Activated CD8-positive, alpha-beta memory T cell treated with anti-CD3 and anti-CD28 coated beads for 48 hours (primary cell): ENCODE measurements at regions not wholly inside any gene's neighbourhood (a gene's known extent, or its start where the extent isn't known, plus 50 kb on each side); places are given as distances from the start of the nearest gene placed in this dataset.
"Not testable (repeated sequence)": the region's sequence is repeated elsewhere in the genome, so short reads cannot be mapped to it uniquely, and the experiment has no call there.

Source experiments
- DNase-seq, 3 experiments: peaks; one replicate each; pipeline ENCODE4 v3.0.0-alpha.2; 2020; ENCODE audit warnings: low read depth in 2 of 3, low spot score in 2 of 3

DNA sequence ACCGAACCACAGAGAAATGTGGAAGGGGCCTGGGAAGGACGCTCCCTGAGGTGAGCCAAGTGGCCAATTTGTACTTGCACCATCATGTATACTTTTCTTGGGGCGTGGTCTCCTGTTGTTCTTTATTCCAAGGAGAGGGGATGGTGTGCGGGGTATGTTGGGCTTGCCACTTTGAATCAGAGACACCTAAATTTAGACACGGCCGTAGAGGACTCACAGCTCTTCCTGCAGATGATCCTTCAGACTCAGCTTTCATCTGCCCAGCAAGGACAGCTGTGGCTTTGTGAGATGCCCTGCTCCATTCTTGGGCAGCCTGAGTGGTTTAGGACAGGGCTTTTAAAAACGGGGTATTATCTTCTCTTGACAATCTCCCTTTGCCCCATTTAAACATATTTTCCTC, 473.2 kb downstream of the REEP3 start:
- no peak for DNase-seq

DNA sequence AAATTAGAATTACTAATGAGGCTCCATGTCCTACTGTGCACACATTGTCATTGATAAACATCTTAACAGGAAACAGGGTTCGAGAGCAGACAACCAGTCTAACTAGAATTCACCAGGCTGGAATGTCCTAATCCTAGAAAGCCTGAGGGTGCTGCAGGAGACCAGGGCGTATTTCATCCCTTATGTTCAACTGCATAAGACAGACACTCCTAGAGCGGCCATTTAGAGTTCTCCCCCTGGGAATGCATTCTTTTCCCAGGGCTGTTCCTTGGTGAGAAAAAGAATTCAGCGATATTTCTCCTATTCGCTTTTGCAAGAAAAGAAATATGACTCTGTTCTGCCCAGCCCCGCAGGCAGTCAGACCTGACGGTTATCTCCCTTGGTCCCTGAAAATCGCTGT, 486.0 kb downstream of the REEP3 start:
- DNase-seq, result no peak

DNA sequence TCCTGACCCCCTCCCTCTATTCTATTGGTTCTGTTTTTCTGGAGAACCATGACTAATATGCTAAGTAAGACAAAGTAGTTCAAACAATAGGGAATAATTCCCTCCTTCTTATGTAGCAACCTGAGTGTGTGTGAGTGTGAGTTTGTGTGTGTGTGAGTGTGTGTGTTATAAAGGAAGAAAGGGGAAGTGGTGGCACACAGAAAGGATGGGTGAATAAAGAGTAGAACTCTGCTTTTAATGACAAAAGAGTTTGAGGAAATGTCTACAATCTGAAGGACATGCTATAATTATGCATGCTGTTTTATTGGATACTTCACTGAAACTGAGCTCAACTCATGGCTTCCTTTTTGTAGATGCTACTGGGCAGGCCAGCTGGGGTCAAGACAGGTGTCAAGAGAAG, 489.5 kb downstream of the REEP3 start:
- no peak for DNase-seq

DNA sequence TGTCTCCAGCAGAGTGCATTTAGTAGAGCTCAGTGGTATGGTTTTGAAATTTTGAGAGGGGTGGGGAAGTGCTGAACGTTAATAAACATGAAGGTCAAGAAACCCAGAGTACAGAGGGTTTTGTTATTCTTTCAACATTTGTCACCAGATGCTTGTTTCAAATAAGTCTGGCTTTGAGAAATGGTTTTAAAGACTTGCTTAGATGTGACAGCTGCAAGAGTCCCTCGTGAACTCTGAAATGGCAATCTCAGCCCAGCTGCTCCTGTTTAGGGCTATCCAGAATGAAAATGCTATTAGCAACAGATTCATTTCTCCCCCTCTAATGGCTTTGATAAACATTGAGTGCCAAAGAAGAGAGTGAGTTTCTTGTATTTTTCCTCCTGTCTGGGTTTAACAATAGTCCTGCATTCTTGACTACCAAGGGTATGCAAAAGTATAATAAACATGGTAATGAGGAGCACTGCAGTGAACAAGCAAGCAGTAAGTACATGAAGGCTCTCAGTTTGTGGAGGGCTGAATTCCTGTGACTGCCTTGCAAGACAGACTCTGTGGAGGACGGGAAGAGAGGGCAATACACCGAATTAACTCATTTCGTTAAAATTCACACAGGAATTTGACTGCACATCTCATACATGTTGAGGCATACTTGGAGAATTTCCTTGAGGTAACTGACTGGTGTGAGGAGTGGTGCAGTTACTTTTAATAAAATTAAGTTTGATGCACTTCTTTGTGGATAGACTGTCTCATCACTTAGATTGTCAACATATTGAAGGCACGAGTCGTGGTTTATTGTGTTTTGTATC, 490.9 kb downstream of the REEP3 start:
- DNase-seq, result no peak

DNA sequence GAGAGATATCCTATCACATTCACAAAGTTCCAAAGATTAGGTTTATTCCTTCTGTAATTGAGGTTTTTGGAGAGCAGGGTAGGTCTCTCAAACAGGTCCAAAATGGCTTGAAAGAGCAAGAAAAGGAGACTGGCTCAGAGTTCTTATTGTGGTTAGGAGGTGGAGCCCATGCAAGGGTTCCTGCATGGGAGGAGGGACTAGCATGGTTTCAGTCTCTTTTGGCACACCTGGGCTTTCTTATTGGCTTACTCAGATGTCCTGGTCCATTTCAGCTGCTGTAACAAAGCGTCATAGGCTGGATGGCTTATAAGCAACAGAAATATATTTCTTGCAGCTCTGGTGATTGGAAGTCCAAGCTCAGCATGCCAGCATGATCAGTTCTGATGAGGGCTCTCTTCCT, 493.1 kb downstream of the REEP3 start:
- no peak for DNase-seq

DNA sequence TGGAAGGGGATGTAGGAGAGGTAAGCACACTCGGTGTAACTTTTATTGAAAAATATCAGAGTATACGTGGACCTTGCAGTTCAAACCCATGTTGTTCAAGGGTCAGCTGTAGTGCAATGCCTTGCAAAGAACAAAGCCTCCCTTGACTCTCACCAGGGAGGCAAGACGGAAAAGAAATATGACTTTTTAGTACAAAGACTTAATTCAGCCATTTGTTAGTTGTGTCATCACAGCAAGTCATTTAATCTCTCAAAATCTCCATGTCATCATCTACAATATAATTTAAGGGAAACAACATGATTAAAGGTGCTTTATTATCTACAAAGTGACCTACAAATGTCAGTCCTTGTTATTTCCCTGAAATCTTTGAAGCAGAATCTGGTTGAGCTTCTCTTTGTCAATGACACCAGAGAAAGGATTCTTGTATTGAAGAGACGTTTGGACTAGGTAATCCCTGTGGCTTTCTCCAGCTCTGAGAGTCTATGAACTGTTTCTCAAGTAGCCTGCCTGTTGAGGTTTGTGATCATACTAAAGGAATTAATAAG, 502.8 kb downstream of the REEP3 start:
- no peak for DNase-seq

DNA sequence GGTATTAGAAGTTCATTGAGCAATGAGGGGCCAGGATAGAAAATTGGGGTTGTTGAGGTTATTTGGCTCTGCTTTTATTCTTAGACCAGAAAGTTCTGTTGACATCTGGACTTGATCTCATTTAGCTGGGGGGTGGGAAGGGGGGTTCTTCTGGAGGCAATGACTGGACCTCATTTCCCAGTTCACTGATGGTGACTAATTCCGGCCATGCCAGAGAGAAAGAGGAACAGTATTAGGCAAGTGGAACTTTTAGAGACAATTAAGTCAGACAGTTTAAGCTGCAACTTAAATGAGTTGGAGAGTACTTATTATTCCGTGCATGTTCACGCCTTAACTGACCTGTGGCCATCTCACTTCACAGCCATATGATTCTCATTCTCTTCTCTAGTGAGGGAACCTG, 512.5 kb downstream of the REEP3 start:
- no peak for DNase-seq

DNA sequence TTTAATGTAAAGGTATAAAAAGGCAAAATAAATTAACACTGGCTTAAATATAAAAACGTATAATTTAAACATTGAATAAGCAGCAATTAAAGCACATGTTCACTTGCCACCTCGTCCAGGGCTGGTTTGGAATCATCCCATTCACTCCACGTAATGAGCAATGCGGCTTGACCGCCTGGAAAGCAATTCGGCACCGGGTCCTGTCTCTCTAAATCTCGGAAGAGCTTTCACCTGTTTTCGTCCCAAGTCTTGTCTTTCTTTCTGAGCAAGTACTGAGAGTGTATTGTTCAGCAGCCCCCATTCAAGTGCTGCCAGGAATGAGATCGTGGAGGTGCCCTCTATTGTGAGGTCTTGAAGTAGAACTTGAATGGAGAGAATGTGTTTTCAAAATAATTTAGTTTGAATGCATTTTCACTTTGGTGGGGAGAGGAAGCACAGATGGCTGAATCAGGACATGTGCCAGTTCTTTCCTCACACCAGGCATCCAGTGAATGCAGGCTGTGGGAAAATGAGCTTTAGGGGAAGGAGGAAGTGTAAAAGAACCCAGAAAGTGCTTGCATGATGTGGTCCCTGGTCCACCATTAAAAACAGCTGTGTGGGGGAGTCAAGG, 515.2 kb downstream of the REEP3 start:
- DNase-seq, result no peak

DNA sequence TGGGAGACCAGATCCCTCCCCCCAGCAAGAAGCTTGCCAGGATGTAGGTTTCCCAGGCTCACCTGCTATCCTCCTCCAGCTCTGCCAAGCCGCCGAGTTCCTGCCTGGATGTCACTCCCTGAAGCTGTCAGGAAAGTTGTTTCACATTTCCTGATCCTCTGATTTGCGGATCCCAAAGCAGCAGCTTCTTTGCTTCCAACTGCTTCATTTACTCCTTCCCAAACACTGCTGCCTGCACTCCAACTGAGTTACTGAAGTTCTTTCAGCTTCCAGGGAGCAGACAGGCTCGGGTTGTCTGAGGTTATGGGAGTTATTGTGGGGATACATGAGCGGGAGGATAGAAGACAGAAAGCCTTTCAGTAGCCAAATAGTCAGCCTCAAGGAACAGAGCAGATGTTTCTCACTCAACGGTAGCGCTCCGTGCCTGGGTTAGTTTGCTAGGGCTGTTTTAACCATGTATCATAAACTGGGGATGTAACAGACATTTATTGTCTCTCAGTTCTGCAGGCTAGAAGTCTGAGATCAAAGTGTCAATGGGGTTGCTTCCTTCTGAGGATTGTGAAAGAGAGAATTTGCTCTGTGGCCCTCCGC, 516.0 kb downstream of the REEP3 start:
- no peak for DNase-seq

DNA sequence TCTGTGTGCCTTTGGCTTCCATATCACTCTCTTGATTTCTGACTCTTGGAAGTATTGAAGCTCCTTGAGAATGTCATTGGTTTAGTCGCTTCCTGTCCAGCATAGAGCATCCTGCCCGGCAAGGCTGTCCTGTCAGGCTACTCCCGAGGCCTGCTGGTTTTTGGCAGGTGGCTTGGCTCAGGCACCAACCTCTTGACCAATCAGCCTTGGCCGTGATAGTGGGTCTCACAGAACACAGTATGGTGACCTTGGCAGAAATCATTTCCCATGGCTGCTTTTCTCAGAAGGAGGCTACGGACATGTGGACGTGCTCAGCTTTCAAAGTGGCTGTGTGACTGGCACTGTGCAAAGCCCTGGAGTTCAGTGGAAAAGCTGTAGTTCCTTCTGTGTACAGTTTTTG, 516.9 kb downstream of the REEP3 start:
- DNase-seq, result no peak

DNA sequence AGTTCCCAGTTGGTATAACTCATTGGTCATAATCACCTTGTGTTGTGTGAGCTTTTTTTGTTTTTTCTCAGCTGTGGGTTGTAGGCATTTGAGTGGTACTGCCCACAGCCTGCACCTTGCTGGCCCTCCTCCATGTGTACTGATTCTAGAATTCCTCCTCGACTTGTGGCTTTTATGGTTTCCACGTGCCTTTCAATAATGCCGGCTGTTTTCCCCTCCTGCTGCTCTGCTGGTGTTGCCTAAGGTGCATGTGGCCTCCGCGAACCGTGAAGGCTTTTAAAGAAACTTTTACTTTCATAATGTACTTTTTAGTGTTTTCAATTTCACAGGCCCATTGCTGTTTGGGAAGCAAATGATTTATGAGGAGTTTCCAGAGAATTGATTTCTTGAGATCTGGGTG, 518.0 kb downstream of the REEP3 start:
- no peak for DNase-seq

DNA sequence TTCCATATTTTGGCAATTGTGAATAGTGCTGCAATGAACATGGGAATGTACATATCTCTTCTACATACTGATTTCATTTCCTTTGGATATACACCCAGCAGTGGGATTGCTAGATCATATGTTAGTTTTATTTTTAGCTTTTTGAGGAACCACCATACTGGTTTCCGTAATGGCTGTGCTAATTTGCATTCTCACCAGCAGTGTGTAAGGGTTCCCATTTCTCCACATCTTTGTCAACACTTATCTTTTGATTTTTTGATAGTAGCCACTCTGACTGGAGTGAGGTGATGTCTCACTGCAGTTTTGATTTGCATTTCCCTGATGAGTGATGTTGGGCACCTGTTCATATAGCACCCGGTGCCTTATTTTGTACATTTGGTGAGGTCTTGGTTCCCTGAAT, 519.6 kb downstream of the REEP3 start:
- DNase-seq, result no peak

DNA sequence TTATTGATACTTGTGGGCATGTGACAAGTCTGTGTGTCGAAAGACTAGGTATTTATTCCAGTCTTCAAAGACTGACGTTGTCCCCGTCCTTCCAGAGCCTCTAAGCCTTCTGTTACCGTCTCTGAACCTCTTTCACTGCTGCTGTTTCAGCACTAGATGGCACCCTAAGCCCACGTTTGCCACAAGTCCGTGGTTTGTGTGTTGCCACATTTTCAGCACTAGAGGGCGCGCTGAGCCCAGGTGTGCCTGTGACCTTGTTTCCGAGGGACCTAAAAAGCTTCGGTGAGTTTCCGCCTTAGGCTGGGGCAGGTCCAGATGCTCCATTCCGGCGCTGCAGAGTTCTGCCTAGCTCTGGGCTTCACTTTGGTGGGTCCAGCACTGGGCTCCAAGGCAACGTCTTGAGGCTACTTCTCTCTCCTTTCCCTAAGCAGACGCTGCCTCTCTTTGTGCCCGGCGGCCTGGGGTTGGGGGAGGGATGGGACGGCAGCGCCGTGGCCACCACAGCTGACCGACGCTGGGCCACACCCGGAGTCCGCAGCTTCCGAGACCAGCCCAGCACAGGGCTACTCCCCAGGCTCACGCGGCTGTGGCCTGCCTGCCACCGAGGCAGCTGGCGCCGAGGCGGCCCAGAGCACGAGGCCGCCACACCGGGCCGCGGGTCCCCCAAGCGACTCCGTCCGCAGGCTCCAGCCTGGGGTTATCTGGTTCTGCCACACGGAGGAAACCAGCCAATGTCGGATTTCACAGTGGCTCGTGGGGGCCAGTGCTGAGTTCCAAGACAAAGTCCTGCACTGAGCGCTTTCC, 520.2 kb downstream of the REEP3 start:
- DNase-seq, result peak; percentile 54 to 79 (median 57)

DNA sequence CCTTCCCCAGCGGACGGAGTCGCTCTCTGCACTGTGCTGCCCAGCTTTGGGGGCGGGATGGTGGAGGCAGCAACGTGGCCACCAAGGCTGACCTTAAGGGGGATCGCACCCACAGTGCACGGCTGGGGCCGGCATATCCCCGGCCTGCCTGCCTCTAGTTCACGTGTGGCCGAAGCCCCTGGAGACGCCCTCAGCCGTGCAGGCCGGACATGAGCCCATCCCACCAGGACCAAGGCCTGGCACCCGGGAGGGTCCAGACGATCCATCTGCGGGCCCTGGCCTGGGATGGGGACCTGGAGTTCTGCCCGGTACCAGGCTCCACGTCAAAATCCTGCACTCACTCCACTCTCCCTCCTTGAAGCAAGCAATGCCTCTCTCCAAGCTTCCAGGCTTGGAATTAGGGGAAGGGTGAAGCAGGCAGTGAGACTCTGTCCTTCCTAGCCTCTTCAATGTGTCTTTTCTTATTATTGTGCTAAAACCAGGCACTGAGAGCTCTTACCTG, 520.8 kb downstream of the REEP3 start:
- DNase-seq, result no peak

DNA sequence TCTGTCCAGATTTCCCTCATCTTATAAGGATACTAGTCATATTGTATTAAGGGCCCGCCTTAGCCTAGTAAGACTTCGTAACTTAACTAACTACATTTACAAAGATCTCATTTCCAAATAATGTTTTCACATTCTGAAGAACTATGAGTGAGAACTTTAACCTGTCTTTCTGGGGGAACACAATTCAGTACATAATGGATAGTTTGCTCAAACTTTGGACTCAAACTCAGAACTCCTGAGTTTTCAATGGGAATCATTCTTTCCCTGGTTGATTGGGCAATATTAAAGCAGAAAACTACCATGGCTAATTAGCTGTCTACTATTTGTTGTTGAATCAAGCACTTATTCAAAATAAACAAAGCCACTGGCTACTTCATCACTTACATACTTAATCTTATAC, 522.9 kb downstream of the REEP3 start:
- DNase-seq, result no peak

DNA sequence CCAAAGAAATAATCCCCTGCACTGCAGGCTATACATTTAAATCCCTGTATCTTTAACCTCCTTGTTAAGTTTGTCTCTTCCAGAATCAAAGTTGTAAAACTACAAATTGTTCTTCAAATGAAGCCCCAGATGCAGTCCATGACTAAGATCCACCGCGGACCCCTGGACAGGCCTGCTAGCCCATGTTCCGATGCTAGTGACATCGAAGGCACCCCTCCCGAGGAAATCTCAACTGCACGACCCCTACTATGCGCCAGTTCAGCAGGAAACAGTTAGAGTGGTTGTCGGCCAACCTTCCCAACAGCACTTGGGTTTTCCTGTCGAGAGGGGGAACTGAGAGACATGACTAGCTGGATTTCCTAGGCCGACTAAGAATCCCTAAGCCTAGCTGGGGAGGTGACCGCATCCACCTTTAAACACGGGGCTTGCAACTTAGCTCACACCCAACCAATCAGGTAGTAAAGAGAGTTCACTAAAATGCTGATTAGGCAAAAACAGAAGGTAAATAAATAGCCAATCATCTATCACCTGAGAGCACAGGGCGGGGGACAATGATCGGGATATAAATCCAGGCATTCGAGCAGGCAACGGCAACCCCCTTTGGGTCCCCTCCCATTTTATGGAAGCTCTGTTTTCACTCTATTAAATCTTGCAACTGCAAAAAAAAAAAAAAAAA, 523.9 kb downstream of the REEP3 start:
- not testable (repeated sequence) for DNase-seq

DNA sequence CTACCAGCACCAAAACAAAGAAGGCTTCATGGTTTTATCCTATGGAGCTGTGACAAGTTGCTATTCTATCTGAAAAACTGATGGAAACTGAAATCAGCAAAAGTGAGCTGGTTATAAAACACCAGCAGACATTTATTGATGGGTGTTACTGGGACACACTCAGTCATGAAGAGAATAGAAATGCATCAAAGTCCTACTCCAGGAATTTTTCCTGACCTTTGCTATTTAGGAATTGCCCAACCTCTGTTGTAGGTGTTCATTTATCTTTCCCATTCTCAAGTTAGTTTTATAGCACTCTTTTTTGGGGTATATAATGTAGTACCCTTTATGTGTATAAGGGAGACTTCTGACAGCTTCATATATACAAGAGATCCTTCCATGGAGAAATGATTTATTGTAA, 533.2 kb downstream of the REEP3 start:
- no peak for DNase-seq

DNA sequence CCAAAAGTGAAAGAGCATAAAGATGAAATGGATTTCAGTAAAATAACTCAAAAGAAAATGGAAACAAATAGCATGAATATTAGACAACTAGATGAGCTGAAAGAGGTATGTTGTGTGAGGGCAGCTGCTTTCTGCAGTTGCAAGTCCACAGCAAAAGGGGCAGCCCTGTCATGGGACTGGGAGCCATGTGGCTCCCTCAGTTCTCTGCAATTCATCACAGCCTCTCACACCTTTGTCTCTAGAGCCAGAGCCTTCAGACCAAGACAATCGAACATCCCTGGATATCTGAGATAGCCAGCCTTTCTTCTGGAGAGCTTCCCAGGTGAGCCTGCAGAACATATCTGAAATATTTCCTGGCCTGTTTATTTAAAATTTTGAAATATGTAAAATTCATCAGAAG, 538.7 kb downstream of the REEP3 start:
- no peak for DNase-seq

DNA sequence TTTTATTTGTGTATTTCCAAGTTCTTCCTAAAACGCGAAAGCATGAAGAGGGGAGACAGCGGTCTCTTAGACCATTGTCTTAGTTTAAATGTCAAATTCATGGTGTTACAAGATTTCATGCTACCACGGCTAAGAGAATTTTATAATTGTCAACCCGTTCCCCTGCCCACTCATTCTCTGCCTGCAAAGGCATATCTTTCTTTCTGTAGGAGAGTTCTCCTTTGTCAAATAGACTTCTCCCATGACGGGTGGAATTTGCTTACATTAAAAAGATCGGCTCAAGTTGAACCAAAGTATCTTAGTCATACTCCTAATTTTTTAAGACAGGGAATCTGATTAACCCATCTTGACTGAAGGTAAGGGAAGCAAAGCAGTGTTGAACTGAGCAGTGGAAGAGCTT, 539.2 kb downstream of the REEP3 start:
- DNase-seq, result no peak

DNA sequence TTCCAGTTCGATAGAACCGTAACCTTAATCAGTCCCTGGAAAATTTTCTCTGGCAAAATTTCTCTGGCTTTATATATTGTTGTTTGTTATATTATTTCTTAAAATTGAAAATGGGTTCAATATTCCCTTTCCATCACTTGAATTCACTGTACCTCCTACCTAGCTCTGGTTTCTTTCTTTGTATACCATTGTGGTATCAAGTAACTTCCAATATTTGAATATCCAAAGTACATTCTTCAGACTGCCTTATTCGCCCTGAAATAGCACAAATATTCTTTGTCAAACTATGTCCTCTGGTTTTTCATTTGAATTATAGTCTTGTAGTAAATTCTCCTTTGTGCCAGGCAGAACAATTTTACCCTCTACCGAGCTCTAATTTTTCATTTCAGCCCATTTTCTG, 541.6 kb downstream of the REEP3 start:
- DNase-seq, result no peak
